H9 (cell line): ENCODE measurements at regions not wholly inside any gene's neighbourhood (a gene's known extent, or its start where the extent isn't known, plus 50 kb on each side); places are given as distances from the start of the nearest gene placed in this dataset.

Source experiments
- DNase-seq: peaks from one replicate; pipeline ENCODE4 v3.0.0-alpha.2; 2017
- H2AFZ ChIP-seq: one replicate; pipeline ENCODE4 v1.6.1; 2013; ENCODE audit warnings: mild to moderate bottlenecking, low read length, control low read depth, moderate library complexity
- H2AK5ac ChIP-seq: 2 replicates; pipeline ENCODE4 v1.6.1; 2013; ENCODE audit warnings: low read length, control low read depth, mixed read lengths; ENCODE audit not compliant: insufficient read length
- H2BK120ac ChIP-seq: one replicate; pipeline ENCODE4 v1.6.1; 2013; ENCODE audit warnings: low read depth, mild to moderate bottlenecking, low read length, control low read depth, inconsistent platforms; ENCODE audit not compliant: poor library complexity, severe bottlenecking
- H2BK12ac ChIP-seq: 2 replicates; pipeline ENCODE4 v1.6.1; 2013; ENCODE audit warnings: low read length, control low read depth, mixed read lengths, low read depth; ENCODE audit not compliant: insufficient read length
- H2BK15ac ChIP-seq: 2 replicates; pipeline ENCODE4 v1.6.1; 2013; ENCODE audit warnings: low read depth, low read length, control low read depth
- H2BK20ac ChIP-seq: one replicate; pipeline ENCODE4 v1.6.1; 2013; ENCODE audit warnings: low read depth, mild to moderate bottlenecking, low read length, control low read depth, inconsistent platforms; ENCODE audit not compliant: poor library complexity, severe bottlenecking
- H2BK5ac ChIP-seq: 2 replicates; pipeline ENCODE4 v1.6.1; 2013; ENCODE audit warnings: low read length, control low read depth, mixed read lengths; ENCODE audit not compliant: insufficient read length
- H3K14ac ChIP-seq: 2 replicates; pipeline ENCODE4 v1.6.1; 2013; ENCODE audit warnings: low read length, control low read depth; ENCODE audit not compliant: insufficient read depth
- H3K18ac ChIP-seq: 2 replicates; pipeline ENCODE4 v1.6.1; 2013; ENCODE audit warnings: low read depth, mild to moderate bottlenecking, mixed read lengths, low read length, control low read depth; ENCODE audit not compliant: insufficient read length
- H3K23ac ChIP-seq: 2 replicates; pipeline ENCODE4 v1.6.1; 2013; ENCODE audit warnings: low read length, control low read depth, mixed read lengths, low read depth; ENCODE audit not compliant: insufficient read length
- H3K23me2 ChIP-seq: 2 replicates; pipeline ENCODE4 v1.6.1; 2013; ENCODE audit warnings: low read depth, mild to moderate bottlenecking, mixed read lengths, low read length, control low read depth; ENCODE audit not compliant: insufficient read length, poor library complexity, severe bottlenecking
- H3K27ac ChIP-seq: 2 replicates; pipeline ENCODE4 v1.5.1; 2013; ENCODE audit warnings: low read length, control low read depth, mixed read lengths, low read depth; ENCODE audit not compliant: insufficient read length
- H3K27me3 ChIP-seq: 2 replicates; pipeline ENCODE4 v1.6.1; 2013; ENCODE audit warnings: low read length, control low read depth, inconsistent platforms; ENCODE audit not compliant: insufficient read depth
- H3K4ac ChIP-seq: 2 replicates; pipeline ENCODE4 v1.6.1; 2013; ENCODE audit warnings: low read depth, mild to moderate bottlenecking, control low read depth, inconsistent platforms, low read length, moderate library complexity
- H3K4me1 ChIP-seq: 2 replicates; pipeline ENCODE4 v1.6.1; 2013; ENCODE audit warnings: low read length, control low read depth, inconsistent platforms; ENCODE audit not compliant: insufficient read depth
- H3K4me2 ChIP-seq: 2 replicates; pipeline ENCODE4 v1.6.1; 2013; ENCODE audit warnings: low read length, control low read depth, mixed read lengths; ENCODE audit not compliant: insufficient read length, insufficient read depth
- H3K56ac ChIP-seq: 2 replicates; pipeline ENCODE4 v1.6.1; 2013; ENCODE audit warnings: low read depth, mild to moderate bottlenecking, mixed read lengths, low read length, control low read depth; ENCODE audit not compliant: insufficient read length
- H3K79me1 ChIP-seq: 2 replicates; pipeline ENCODE4 v1.6.1; 2013; ENCODE audit warnings: low read depth, mild to moderate bottlenecking, moderate library complexity, low read length, control low read depth, inconsistent platforms; ENCODE audit not compliant: insufficient read depth, poor library complexity, severe bottlenecking
- H3K79me2 ChIP-seq: 2 replicates; pipeline ENCODE4 v1.6.1; 2013; ENCODE audit warnings: low read length, control low read depth, inconsistent platforms; ENCODE audit not compliant: insufficient read depth
- H3K9ac ChIP-seq: 2 replicates; pipeline ENCODE4 v1.6.1; 2013; ENCODE audit warnings: low read length, control low read depth, mixed read lengths; ENCODE audit not compliant: insufficient read length; ENCODE audit errors: extremely low read depth
- H3K9me3 ChIP-seq: one replicate; pipeline ENCODE4 v1.6.1; 2013; ENCODE audit warnings: low read depth, low read length, inconsistent platforms; ENCODE audit not compliant: control insufficient read depth
- H3T11ph ChIP-seq: one replicate; pipeline ENCODE4 v1.6.1; 2013; ENCODE audit warnings: mild to moderate bottlenecking, low read length, control low read depth, inconsistent platforms
- H4K20me1 ChIP-seq: one replicate; pipeline ENCODE4 v1.6.1; 2013; ENCODE audit not compliant: control insufficient read depth, insufficient read length, insufficient read depth
- H4K5ac ChIP-seq: 2 replicates; pipeline ENCODE4 v1.6.1; 2013; ENCODE audit warnings: low read depth, mild to moderate bottlenecking, mixed read lengths, low read length, control low read depth; ENCODE audit not compliant: insufficient read length
- H4K8ac ChIP-seq: replicated peaks from 2 replicates; pipeline ENCODE4 v1.6.1; 2013; ENCODE audit warnings: low read length, control low read depth, mixed read lengths, low read depth; ENCODE audit not compliant: insufficient read length
- H4K91ac ChIP-seq: 2 replicates; pipeline ENCODE4 v1.6.1; 2013; ENCODE audit warnings: low read depth, mild to moderate bottlenecking, moderate library complexity, mixed read lengths, low read length, control low read depth; ENCODE audit not compliant: insufficient read length
- H3K27ac Mint-ChIP-seq, 3 experiments: 2 replicates in 2 of 3; 3 replicates in 1 of 3; pipeline ENCODE4 v1.8.0; 2020 to 2021; ENCODE audit warnings: mixed read lengths in 3 of 3, mild to moderate bottlenecking in 1 of 3, moderate library complexity in 1 of 3
- H3K27me3 Mint-ChIP-seq: 2 replicates; pipeline ENCODE4 v1.8.0; 2021; ENCODE audit warnings: low read depth, mild to moderate bottlenecking, moderate library complexity, mixed read lengths
- H3K36me3 Mint-ChIP-seq, 3 experiments: 2 replicates in 2 of 3; 3 replicates in 1 of 3; pipeline ENCODE4 v1.8.0; 2020 to 2021; ENCODE audit warnings: low read depth in 3 of 3, mixed read lengths in 3 of 3; ENCODE audit not compliant: insufficient read depth in 1 of 3
- H3K4me1 Mint-ChIP-seq, 2 experiments: 2 replicates each; pipeline ENCODE4 v1.8.0; 2020; ENCODE audit warnings: mixed read lengths in 2 of 2
- H3K4me3 Mint-ChIP-seq, 2 experiments: 2 replicates in 1 of 2; 3 replicates in 1 of 2; pipeline ENCODE4 v1.8.0; 2020 to 2021; ENCODE audit warnings: mild to moderate bottlenecking in 2 of 2, mixed read lengths in 2 of 2, moderate library complexity in 1 of 2
- H3K9me3 Mint-ChIP-seq, 2 experiments: 2 replicates in 1 of 2; 3 replicates in 1 of 2; pipeline ENCODE4 v1.8.0; 2020; ENCODE audit warnings: mild to moderate bottlenecking in 2 of 2, mixed read lengths in 2 of 2, moderate library complexity in 1 of 2
- WGBS: extraction: QIAGEN DNeasy Blood & Tissue Kit; methylation state at CpG from one replicate; pipeline ENCODE4 v1.1.7; 2013; ENCODE audit warnings: missing lambda C conversion rate, low lambda C conversion rate, mixed read lengths; ENCODE audit not compliant: insufficient read length; ENCODE audit errors: extremely low coverage; 5-methylcytosine and 5-hydroxymethylcytosine counted together
- TF ChIP-seq, protein P1 (sequence below): fragments of 200-600 bp; sonication (generic); conservative IDR thresholded peaks from 3 replicates; pipeline ENCODE4 v1.8.0; 2021; ENCODE audit warnings: antibody characterized with exemption, mild to moderate bottlenecking

DNA sequence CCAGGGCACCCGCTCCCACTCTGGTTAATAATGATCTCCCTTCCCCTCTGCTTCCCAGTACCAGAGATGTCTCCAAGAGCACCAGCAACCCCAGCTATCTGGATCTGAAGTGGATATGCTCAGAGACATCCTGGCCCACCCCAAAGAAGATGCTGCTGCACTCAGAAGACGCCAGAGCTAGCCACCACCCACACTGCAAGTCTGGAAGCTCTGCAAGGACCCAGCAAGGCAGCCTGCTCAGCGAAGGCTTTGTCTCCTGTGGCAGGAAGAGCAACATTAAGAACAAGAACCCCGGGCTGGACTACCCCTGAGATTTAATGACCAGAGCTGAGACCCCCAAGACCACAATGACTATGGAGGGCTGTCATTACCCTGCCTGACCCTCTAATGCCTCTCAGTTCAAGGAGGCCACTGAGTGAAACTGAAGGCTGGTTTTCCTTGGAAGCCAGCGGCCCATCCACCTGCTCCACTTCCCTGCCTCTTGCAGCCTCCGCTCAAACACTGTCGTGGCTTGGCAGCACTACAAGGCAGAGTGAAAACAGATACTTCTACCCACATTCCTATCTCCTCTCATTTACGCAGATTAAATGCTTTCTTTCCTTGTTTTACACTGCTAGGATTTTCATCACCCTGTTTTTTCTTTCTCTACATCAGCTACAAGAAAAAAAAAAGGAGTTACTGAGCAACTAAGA, 202.2 kb downstream of the SNX10 start:
- no peaks in the 10 kb centered on the region for H3K23me2 ChIP-seq
- no peaks in the 10 kb centered on the region for H3K79me2 ChIP-seq
- no peak overlapping the region for H2BK20ac ChIP-seq
- H4K91ac ChIP-seq: no peak overlapping the region
- H2AK5ac ChIP-seq: no peak overlapping the region
- H3K27me3 ChIP-seq: no peaks in the 10 kb centered on the region
- no peak overlapping the region for H3K18ac ChIP-seq
- no peak overlapping the region for H4K5ac ChIP-seq
- Mint-ChIP-seq H3K9me3 (no peaks in the 10 kb centered on the region), H3K27me3 (peaks cover 2% of the 10 kb centered on the region; the same call in 1 of the 2 replicates), H3K27ac (no peak overlapping the region), H3K4me3 (no peak overlapping the region), H3K36me3 (no peaks in the 10 kb centered on the region), H3K4me1 (peaks cover 8 to 11% of the 10 kb centered on the region in 2 experiments)
- TF ChIP-seq, protein P1, sequence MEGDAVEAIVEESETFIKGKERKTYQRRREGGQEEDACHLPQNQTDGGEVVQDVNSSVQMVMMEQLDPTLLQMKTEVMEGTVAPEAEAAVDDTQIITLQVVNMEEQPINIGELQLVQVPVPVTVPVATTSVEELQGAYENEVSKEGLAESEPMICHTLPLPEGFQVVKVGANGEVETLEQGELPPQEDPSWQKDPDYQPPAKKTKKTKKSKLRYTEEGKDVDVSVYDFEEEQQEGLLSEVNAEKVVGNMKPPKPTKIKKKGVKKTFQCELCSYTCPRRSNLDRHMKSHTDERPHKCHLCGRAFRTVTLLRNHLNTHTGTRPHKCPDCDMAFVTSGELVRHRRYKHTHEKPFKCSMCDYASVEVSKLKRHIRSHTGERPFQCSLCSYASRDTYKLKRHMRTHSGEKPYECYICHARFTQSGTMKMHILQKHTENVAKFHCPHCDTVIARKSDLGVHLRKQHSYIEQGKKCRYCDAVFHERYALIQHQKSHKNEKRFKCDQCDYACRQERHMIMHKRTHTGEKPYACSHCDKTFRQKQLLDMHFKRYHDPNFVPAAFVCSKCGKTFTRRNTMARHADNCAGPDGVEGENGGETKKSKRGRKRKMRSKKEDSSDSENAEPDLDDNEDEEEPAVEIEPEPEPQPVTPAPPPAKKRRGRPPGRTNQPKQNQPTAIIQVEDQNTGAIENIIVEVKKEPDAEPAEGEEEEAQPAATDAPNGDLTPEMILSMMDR: no peak
- no peaks in the 10 kb centered on the region for H4K20me1 ChIP-seq
- no peak overlapping the region for H2AFZ ChIP-seq
- no peak overlapping the region for H3K9ac ChIP-seq
- no peak overlapping the region for H3T11ph ChIP-seq
- H3K4me1 ChIP-seq: no peaks in the 10 kb centered on the region; the same call in 1 of the 2 replicates
- no peak overlapping the region for H2BK5ac ChIP-seq
- no peak overlapping the region for H4K8ac ChIP-seq
- DNase-seq: no peak
- H3K4me2 ChIP-seq: no peak overlapping the region
- no CpG with 5 or more reads among the region's 8 CpGs for WGBS
- no peak overlapping the region for H3K4ac ChIP-seq
- H2BK12ac ChIP-seq: no peak overlapping the region
- no peaks in the 10 kb centered on the region for H3K9me3 ChIP-seq
- H3K23ac ChIP-seq: no peak overlapping the region
- no peaks in the 10 kb centered on the region for H3K79me1 ChIP-seq
- no peak overlapping the region for H3K27ac ChIP-seq
- H2BK15ac ChIP-seq: no peak overlapping the region
- H3K56ac ChIP-seq: no peak overlapping the region
- H3K14ac ChIP-seq: no peak overlapping the region
- no peak overlapping the region for H2BK120ac ChIP-seq
